ENCODE measurements at regions not wholly inside any gene's neighbourhood (a gene's known extent, or its start where the extent isn't known, plus 50 kb on each side); places are given as distances from the start of the nearest gene placed in this dataset.

GRCh38 chr4:155512046-155512445, 135.3 kb upstream of the MAP9 start:
- DNase-seq = no peak

- DNase-seq = no peak
Measured at GRCh38 chr4:155510771-155511170, 134.0 kb upstream of the MAP9 start.

GRCh38 chr4:155509555-155509954, 132.8 kb upstream of the MAP9 start:
- DNase-seq = peak; percentile 48

- DNase-seq = no peak
Measured at GRCh38 chr4:155506745-155507144, 130.0 kb upstream of the MAP9 start.

- DNase-seq = no peak
Measured at GRCh38 chr4:155505321-155505720, 128.6 kb upstream of the MAP9 start.

- no peak for DNase-seq
Measured at GRCh38 chr4:155497306-155497705, 120.5 kb upstream of the MAP9 start.

- no peak for DNase-seq
Measured at GRCh38 chr4:155496294-155496626, 119.5 kb upstream of the MAP9 start.

- DNase-seq = no peak
Measured at GRCh38 chr4:155495572-155496293, 119.0 kb upstream of the MAP9 start.

- DNase-seq = no peak
Measured at GRCh38 chr4:155494037-155494718, 117.4 kb upstream of the MAP9 start.

GRCh38 chr4:155491336-155492120, 114.8 kb upstream of the MAP9 start:
- DNase-seq = peak; percentile 1

GRCh38 chr4:155489271-155489670, 112.5 kb upstream of the MAP9 start:
- peak; percentile 3 for DNase-seq

- no peak for DNase-seq
Measured at GRCh38 chr4:155488691-155489090, 111.9 kb upstream of the MAP9 start.

GRCh38 chr4:155487210-155487609, 110.4 kb upstream of the MAP9 start:
- DNase-seq = no peak

GRCh38 chr4:155481150-155481549, 104.4 kb upstream of the MAP9 start:
- DNase-seq = no peak

- DNase-seq = no peak
Measured at GRCh38 chr4:155479835-155480234, 103.1 kb upstream of the MAP9 start.

GRCh38 chr4:155478336-155478835, 101.6 kb upstream of the MAP9 start:
- peak; percentile 9 for DNase-seq

GRCh38 chr4:155474758-155475157, 98.0 kb upstream of the MAP9 start:
- DNase-seq = no peak

- DNase-seq = peak; percentile 10
Measured at GRCh38 chr4:155473420-155474095, 96.8 kb upstream of the MAP9 start.

GRCh38 chr4:155468282-155468681, 91.5 kb upstream of the MAP9 start:
- DNase-seq = no peak

GRCh38 chr4:155450676-155451075, 73.9 kb upstream of the MAP9 start:
- DNase-seq = no peak

GRCh38 chr4:155445306-155445705, 68.5 kb upstream of the MAP9 start:
- DNase-seq = no peak

- no peak for DNase-seq
Measured at GRCh38 chr4:155444721-155445120, 68.0 kb upstream of the MAP9 start.
